ENCODE measurements at regions not wholly inside any gene's neighbourhood (a gene's known extent, or its start where the extent isn't known, plus 50 kb on each side); places are given as distances from the start of the nearest gene placed in this dataset.
"Not testable (repeated sequence)": the region's sequence is repeated elsewhere in the genome, so short reads cannot be mapped to it uniquely, and the experiment has no call there.

DNA sequence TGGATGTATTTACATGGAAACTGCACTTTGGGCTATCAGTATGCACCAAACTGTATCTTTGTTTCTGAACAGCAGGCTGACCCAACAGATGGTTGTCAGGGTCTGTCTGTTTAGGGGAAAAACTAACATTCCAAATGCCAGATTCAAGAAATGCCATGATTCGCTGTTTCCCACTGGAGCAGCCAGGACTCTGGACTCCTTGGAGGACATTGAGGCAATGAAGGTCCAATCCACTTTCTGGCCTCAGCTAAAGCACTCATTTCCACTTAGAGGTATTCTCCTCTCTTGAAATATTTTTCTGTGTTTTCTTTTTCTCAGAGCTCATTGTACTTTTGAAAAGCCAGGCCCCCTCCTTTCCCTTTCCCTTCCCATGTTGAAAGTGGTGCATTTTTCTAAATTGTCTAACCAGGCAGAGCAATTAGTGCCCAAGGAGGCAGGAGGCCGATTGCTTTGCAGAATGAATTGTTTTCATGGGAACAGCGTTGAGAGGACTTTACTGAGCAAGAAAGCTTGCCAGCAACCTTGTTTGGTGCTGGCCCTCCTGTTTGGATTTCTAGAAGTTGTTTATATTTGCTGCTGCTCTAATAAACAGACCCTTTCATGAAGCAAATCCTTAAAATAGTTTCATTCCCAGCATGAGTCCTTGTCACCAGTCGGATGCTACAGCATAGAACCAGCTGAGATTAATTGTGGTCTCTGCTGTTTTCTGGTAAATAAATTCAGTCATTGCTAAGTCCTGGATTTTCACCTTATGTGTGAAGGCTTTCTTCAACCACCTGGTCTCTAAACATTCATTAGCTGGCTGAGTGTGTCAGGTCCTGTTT, 132.8 kb upstream of the TAF11L2 start:
- DNase-seq (ENCODE audit: low read depth in 4 of 4, low spot score in 3 of 4), result no peak

DNA sequence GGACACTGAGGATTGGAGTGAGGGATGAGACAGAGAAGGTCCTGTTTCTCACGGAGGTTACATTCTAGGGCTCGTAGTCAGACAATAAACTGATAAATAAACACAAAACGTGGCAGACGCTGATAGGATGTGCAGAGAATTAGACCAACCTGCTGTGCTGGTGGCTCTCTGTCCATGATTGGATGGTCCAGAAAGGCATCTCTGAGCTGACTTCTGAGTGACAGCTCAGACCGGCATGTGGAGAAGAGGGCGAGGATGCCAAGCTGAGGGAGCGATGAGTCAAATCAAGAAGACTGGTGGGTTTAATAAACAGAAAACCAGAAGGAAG, 132.3 kb upstream of the TAF11L2 start:
- no peak for DNase-seq (ENCODE audit: low read depth in 4 of 4, low spot score in 3 of 4)

- DNase-seq (ENCODE audit: low read depth in 4 of 4, low spot score in 3 of 4), result no peak
These were observed 130.7 kb upstream of the TAF11L2 start for GRCh38 chr5:17367256-17367840.

- no peak for DNase-seq (ENCODE audit: low read depth in 4 of 4, low spot score in 3 of 4)
These were observed 127.4 kb upstream of the TAF11L2 start for GRCh38 chr5:17370651-17371050.

DNA sequence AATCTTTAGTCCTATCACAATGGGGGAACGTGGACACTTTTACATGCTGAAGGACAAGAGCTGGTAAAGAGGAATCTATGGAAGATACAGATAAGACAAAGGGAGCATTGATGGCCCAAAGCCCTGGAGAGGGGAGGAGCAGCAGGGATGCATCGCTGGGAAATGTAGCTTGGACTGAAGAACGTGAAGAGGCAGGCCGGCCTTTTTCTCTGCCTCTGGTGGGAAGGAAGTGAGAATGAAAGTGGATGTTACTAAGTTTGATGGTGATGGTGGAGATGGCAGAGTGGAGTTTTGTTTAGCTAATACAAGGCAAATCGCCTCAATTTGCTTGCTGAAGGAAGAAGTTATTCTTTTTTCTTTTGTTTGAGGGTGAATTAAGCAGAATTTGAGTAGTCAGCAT, 124.6 kb upstream of the TAF11L2 start:
- no peak for DNase-seq (ENCODE audit: low read depth in 4 of 4, low spot score in 3 of 4)

DNA sequence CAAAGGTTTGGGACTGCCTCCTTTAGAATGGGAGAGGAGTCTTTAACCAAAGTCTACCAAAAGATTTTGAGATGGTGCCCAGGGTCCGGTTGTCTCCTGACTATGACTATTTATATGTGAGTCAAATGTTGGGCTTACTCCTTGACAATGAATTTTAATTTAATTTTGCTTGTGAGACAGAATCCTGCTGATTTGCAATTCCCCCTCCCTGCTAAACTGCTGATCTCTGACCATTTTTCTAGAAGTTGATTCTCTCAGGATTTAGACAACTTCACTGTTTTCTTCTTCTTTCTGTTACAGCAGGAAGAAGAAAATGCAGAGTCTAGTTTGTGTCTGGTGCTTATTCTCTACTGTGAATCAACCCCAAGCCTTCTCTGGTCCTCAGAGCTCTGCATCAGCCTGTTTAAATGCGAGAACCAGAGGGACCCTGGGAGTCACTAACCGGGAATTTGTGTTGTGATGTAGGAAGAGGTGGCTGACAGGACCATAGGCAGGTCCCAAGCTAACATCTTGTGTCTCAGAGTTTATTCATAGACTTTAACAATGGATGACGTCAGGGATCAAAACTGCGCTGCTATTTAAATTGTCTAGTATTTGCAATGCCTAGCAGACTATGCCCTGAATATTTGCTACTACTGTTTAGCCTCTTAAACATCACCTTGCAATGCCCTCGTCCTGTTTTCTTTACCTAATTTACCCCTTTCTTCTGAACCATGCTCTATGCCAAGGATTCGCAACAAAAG, 124.0 kb upstream of the TAF11L2 start:
- no peak for DNase-seq (ENCODE audit: low read depth in 4 of 4, low spot score in 3 of 4)

DNA sequence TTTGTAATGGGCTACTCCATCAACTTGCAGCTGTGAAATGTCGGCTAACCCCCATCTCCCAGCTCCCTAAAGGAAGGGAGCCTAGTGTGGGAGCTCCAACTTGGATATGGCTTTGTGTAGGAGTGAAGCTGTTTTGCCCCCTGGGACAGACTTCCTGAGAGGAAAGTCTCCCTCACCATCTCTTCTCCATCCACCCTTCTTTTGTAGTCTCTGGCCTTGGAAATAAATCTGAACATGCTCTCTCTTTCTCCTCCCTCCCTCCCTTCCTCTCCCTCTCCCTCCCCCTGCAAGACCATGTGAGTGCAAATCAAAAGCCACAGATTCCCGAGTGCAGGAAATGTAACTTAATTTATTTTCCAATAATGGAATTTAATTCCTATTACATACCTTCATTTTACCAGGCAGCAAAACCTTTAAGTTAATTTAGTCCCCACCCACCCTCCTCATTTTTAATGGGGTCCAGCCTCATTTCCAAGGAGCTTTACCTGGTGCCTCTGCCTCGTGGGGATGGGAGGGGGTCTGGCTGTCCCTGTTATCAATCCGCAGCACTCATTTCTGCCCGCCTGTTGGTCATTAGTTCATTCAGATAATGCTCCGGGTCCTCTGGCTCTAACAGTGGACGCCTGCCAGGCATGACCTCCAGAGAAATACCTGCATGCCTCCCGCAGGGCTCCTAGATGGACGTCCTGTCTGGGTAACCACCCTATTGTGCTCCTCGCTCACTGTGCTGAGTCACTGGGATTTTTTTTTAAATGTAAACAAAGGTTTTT, 122.9 kb upstream of the TAF11L2 start:
- DNase-seq (ENCODE audit: low read depth in 4 of 4, low spot score in 3 of 4), result no peak

DNA sequence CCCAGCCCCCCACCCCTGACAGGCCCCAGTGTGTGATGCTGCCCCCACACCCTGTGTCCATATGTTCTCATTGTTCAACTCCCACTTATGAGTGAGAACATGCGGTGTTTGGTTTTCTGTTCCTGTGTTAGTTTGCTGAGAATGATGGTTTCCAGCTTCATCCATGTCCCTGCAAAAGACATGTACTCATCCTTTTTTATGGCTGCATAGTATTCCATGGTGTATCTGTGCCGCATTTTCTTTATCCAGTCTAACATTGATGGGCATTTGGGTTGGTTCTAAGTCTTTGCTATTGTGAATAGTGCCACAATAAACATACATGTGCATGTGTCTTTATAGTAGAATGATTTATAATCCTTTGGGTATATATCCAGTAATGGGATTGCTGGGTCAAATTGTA, 122.1 kb upstream of the TAF11L2 start:
- not testable (repeated sequence) for DNase-seq (ENCODE audit: low read depth in 4 of 4, low spot score in 3 of 4)

- no peak for DNase-seq (ENCODE audit: low read depth in 4 of 4, low spot score in 3 of 4)
These were observed 119.6 kb upstream of the TAF11L2 start for GRCh38 chr5:17378346-17378997.

DNA sequence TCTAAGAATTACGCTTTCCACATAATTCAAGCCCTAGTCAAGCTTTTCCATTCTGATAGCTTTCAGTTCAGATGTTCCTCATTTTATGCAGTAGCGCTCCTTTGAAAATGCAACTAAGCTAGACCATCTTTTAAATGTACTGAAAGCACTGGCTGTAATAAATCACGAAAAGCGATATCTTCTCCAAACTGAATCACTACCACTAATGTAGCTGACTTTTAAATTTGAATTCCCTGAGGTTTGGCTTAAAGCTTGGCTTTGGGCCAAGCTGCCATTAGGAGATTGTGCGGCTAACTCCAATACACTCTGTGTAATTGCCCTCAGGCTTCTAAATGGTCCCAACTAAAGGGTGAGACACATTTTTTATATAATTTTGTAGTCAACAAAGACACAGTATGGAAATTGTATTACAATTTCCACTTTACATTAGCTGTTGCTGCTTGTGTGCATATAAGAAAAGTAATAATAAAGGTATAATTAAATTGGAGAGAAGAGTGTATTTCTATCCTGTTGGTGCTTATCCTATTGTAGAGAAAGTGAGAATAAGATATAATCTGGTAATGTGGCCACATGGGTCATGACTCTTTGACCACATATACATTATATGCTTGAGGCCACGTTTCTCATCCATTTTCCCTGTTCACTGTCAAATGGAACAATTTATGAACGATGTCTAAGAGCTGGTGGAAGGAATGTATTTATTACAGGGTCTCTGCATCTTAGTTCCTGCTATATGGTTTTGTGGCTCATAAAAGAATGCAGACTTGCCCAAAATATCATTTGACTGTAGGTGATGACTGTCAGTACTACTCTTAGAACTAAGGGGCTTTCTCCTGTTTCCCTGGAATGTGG, 118.7 kb upstream of the TAF11L2 start:
- DNase-seq (ENCODE audit: low read depth in 4 of 4, low spot score in 3 of 4), result no peak

- no peak for DNase-seq (ENCODE audit: low read depth in 4 of 4, low spot score in 3 of 4)
These were observed 116.1 kb upstream of the TAF11L2 start for GRCh38 chr5:17381932-17382331.

DNA sequence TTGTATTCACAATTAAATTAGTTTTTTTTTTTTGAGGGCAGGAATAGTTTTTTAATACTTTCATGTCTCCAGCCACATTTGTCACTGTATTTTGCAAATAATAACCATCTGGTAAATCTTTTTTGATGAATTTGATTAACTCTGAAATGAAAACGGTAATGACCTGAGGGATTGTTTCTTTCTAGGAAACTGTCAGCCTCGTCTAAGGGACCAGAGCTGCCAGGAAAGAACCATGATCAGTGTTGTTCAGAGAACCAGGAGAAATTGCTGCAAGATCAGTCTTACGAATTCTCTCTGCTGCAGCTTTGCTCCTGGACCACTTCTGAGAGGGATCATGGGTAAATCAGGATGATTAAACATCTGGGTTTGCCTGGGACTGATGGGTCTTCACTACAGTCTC, 114.5 kb upstream of the TAF11L2 start:
- DNase-seq (ENCODE audit: low read depth in 4 of 4, low spot score in 3 of 4), result no peak

- DNase-seq (ENCODE audit: low read depth in 4 of 4, low spot score in 3 of 4), result no peak
These were observed 113.8 kb upstream of the TAF11L2 start for GRCh38 chr5:17384181-17384580.

- DNase-seq (ENCODE audit: low read depth in 4 of 4, low spot score in 3 of 4), result no peak
These were observed 109.3 kb upstream of the TAF11L2 start for GRCh38 chr5:17388717-17389116.

DNA sequence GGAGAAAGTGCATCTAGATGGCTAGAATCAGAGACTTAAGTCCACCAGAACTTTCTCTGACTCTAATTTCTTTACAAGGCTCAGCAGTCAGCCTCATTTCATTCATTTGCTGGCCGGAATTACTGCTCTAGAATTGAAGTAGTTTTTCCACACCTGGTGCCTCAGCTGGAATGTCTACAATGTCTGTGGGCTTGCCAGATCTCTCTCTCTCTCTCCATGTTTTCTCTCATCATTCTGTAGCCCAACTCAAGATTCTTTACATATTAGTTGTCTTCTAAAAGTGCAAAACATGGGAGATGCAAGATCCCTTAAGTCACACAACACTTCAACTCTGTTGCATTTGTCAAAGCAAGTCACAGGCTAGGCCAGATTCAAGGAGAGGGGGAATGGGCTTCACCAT, 103.9 kb upstream of the TAF11L2 start:
- no peak for DNase-seq (ENCODE audit: low read depth in 4 of 4, low spot score in 3 of 4)

- peak in 1 of 4 donors; percentile 28 for DNase-seq (ENCODE audit: low read depth in 4 of 4, low spot score in 3 of 4)
These were observed 102.7 kb upstream of the TAF11L2 start for GRCh38 chr5:17395106-17395880.

- no peak for DNase-seq (ENCODE audit: low read depth in 4 of 4, low spot score in 3 of 4)
These were observed 101.8 kb upstream of the TAF11L2 start for GRCh38 chr5:17396247-17396646.

GRCh38 chr5:17398431-17398830, 99.6 kb upstream of the TAF11L2 start:
- no peak for DNase-seq (ENCODE audit: low read depth in 4 of 4, low spot score in 3 of 4)
